GM12875 (cell line): ENCODE measurements at regions not wholly inside any gene's neighbourhood (a gene's known extent, or its start where the extent isn't known, plus 50 kb on each side); places are given as distances from the start of the nearest gene placed in this dataset.

Experiments used
- H3K4me3 ChIP-seq: one replicate; pipeline ENCODE4 v1.5.1; 2011; ENCODE audit warnings: low read depth, low read length, control low read depth
- CTCF ChIP-seq: IDR thresholded peaks from 2 replicates; pipeline ENCODE4 v1.5.1; 2011; ENCODE audit warnings: low read depth, mild to moderate bottlenecking, control low read depth, inconsistent platforms, low read length, moderate library complexity, borderline replicate concordance; ENCODE audit not compliant: insufficient read depth

GRCh38 chr15:35717721-35718120, 171.8 kb upstream of the DPH6 start:
- no peak for TF ChIP-seq CTCF
- no peak overlapping the region for H3K4me3 ChIP-seq

GRCh38 chr15:35720019-35720418, 174.1 kb upstream of the DPH6 start:
- H3K4me3 ChIP-seq: no peak overlapping the region
- no peak for TF ChIP-seq CTCF

GRCh38 chr15:35720984-35721383, 175.0 kb upstream of the DPH6 start:
- TF ChIP-seq CTCF: no peak
- no peak overlapping the region for H3K4me3 ChIP-seq

GRCh38 chr15:35721751-35722150, 175.8 kb upstream of the DPH6 start:
- no peak overlapping the region for H3K4me3 ChIP-seq
- TF ChIP-seq CTCF: no peak

- TF ChIP-seq CTCF: no peak
Measured at GRCh38 chr15:35722501-35722900, 176.5 kb upstream of the DPH6 start.

GRCh38 chr15:35723120-35723847, 177.3 kb upstream of the DPH6 start:
- no peak for TF ChIP-seq CTCF
- no peak overlapping the region for H3K4me3 ChIP-seq

More at GRCh38 chr15:35722501-35722900, 176.5 kb upstream of the DPH6 start:
- H3K4me3 ChIP-seq: no peak overlapping the region

GRCh38 chr15:35723852-35724251, 177.9 kb upstream of the DPH6 start:
- no peak for TF ChIP-seq CTCF
- H3K4me3 ChIP-seq: no peak overlapping the region
